Tibial artery (tissue), 4 donors: ENCODE measurements at regions not wholly inside any gene's neighbourhood (a gene's known extent, or its start where the extent isn't known, plus 50 kb on each side); places are given as distances from the start of the nearest gene placed in this dataset.

ENCODE experiments used
- DNase-seq, 2 donors: peaks; one replicate each; pipeline ENCODE4 v3.0.0-alpha.2; 2019
- H3K27ac ChIP-seq, 2 donors: fragments of 200-600 bp; sonication (generic) in 1 of 2; 1 replicate in 1 of 2; 2 replicates in 1 of 2; pipeline ENCODE4 v1.5.1; 2018 to 2019; ENCODE audit warnings: mild to moderate bottlenecking in 1 of 2
- H3K27me3 ChIP-seq, 2 donors: fragments of 200-600 bp; sonication (generic) in 1 of 2; one replicate each; pipeline versions ENCODE4 v1.5.1 to v1.6.0; 2016 to 2019
- H3K36me3 ChIP-seq, 3 donors: fragments of 200-600 bp; sonication (generic) in 2 of 3; one replicate each; pipeline ENCODE4 v1.5.1; 2016 to 2019; ENCODE audit warnings: mild to moderate bottlenecking in 2 of 3
- H3K4me1 ChIP-seq, 4 donors: fragments of 200-600 bp; sonication (generic) in 2 of 4; 1 replicate in 3 of 4; 2 replicates in 1 of 4; pipeline ENCODE4 v1.5.1; 2016 to 2019
- H3K4me3 ChIP-seq, 2 donors: fragments of 200-600 bp; sonication (generic) in 1 of 2; 1 replicate in 1 of 2; 2 replicates in 1 of 2; pipeline ENCODE4 v1.5.1; 2018 to 2019; ENCODE audit warnings: mild to moderate bottlenecking in 2 of 2
- H3K9me3 ChIP-seq, 3 donors: fragments of 200-600 bp; sonication (generic) in 1 of 3; one replicate each; pipeline ENCODE4 v1.5.1; 2016 to 2019
- CTCF ChIP-seq, 2 experiments: fragments of 200-600 bp in 1 of 2; fragments of 450-650 bp in 1 of 2; IDR thresholded peaks; one replicate each; pipeline ENCODE4 v1.5.1; 2017 to 2019; ENCODE audit warnings: antibody characterized with exemption in 2 of 2, mild to moderate bottlenecking in 1 of 2, moderate library complexity in 1 of 2
- intact Hi-C: fragments of 100-400 bp; cut with DNase I; formaldehyde crosslinking; loops from one replicate; pipeline ENCODE4 v1.15.0; 2023; ENCODE audit warnings: low total_unique reads

GRCh38 chr15:93180656-93181055 lies 91.6 kb upstream of the RGMA start:
- intact Hi-C loops: no loop called here
- Histone ChIP-seq H3K4me3 (no peak overlapping the region), H3K4me1 (no peaks in the 10 kb centered on the region), H3K27me3 (peaks cover 0 to 6% of the 10 kb centered on the region in 2 donors), H3K36me3 (no peaks in the 10 kb centered on the region), H3K9me3 (no peaks in the 10 kb centered on the region), H3K27ac (no peak overlapping the region)
- DNase-seq: no peak
- no peak for TF ChIP-seq CTCF (IDR thresholded peaks at IDR 0.05)

GRCh38 chr15:93180128-93180527 lies 91.1 kb upstream of the RGMA start:
- no peak overlapping the region for H3K4me3 ChIP-seq
- H3K4me1 ChIP-seq: no peaks in the 10 kb centered on the region
- no peak overlapping the region for H3K27ac ChIP-seq
- intact Hi-C loops: no loop called here
- no peak for TF ChIP-seq CTCF (IDR thresholded peaks at IDR 0.05)
- peaks cover 0 to 6% of the 10 kb centered on the region in 2 donors for H3K27me3 ChIP-seq
- DNase-seq: no peak
- H3K36me3 ChIP-seq: no peaks in the 10 kb centered on the region
- H3K9me3 ChIP-seq: no peaks in the 10 kb centered on the region

GRCh38 chr15:93179700-93180102 lies 90.7 kb upstream of the RGMA start:
- TF ChIP-seq CTCF (IDR thresholded peaks at IDR 0.05): no peak
- no peaks in the 10 kb centered on the region for H3K36me3 ChIP-seq
- intact Hi-C loops: no loop called here
- no peak overlapping the region for H3K27ac ChIP-seq
- H3K27me3 ChIP-seq: peaks cover 0 to 6% of the 10 kb centered on the region in 2 donors
- DNase-seq: no peak
- no peaks in the 10 kb centered on the region for H3K9me3 ChIP-seq
- H3K4me1 ChIP-seq: no peaks in the 10 kb centered on the region
- no peak overlapping the region for H3K4me3 ChIP-seq

GRCh38 chr15:93179072-93179471 lies 90.1 kb upstream of the RGMA start:
- H3K27me3 ChIP-seq: peaks cover 0 to 6% of the 10 kb centered on the region in 2 donors
- no peaks in the 10 kb centered on the region for H3K36me3 ChIP-seq
- no peaks in the 10 kb centered on the region for H3K4me1 ChIP-seq
- H3K9me3 ChIP-seq: peaks cover 0 to 2% (median 0%) of the 10 kb centered on the region in 3 donors
- no peak overlapping the region for H3K4me3 ChIP-seq
- no peak for TF ChIP-seq CTCF (IDR thresholded peaks at IDR 0.05)
- DNase-seq: peak; percentile 64 to 69
- no peak overlapping the region for H3K27ac ChIP-seq
- intact Hi-C loops: no loop called here

DNA sequence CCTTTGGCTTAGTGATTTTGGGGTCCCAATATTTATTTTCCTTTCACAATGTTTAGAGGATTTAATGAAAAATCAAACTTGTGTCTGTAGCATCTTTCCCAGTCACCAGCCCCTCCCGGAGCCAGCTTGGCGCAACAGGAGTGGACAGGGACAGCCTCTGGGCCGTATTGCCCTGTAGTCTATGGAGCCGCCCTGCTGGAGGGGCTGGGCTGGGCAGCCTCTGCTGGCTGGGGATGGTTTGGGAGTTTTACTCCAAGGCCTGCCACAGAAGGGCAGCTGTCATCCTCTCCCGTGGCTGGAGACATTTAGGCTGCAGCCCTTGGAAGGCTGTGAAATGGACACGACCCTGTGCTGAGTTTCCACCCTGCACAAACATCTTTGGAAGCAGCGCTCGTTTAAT lies 89.4 kb upstream of the RGMA start:
- no peak for DNase-seq
- peaks cover 0 to 5% (median 0%) of the 10 kb centered on the region in 3 donors for H3K9me3 ChIP-seq
- no peak overlapping the region for H3K27ac ChIP-seq
- H3K4me3 ChIP-seq: no peak overlapping the region
- no peaks in the 10 kb centered on the region for H3K36me3 ChIP-seq
- intact Hi-C loops: no loop called here
- no peak for TF ChIP-seq CTCF (IDR thresholded peaks at IDR 0.05)
- H3K27me3 ChIP-seq: peaks cover 0 to 10% of the 10 kb centered on the region in 2 donors
- no peaks in the 10 kb centered on the region for H3K4me1 ChIP-seq

- H3K4me3 ChIP-seq: no peak overlapping the region
- intact Hi-C loops: no loop called here
- H3K27me3 ChIP-seq: peaks cover 0 to 23% of the 10 kb centered on the region in 2 donors
- DNase-seq: no peak
- peaks cover 0 to 5% (median 0%) of the 10 kb centered on the region in 3 donors for H3K9me3 ChIP-seq
- no peaks in the 10 kb centered on the region for H3K4me1 ChIP-seq
- no peaks in the 10 kb centered on the region for H3K36me3 ChIP-seq
- TF ChIP-seq CTCF (IDR thresholded peaks at IDR 0.05): no peak
- H3K27ac ChIP-seq: no peak overlapping the region
These were observed 87.1 kb upstream of the RGMA start for GRCh38 chr15:93176065-93176464.
